HG02759 (cell line): ENCODE measurements at regions not wholly inside any gene's neighbourhood (a gene's known extent, or its start where the extent isn't known, plus 50 kb on each side); places are given as distances from the start of the nearest gene placed in this dataset.

Source experiments
- ATAC-seq: cut with Tn5 transposase; IDR thresholded peaks from one replicate; pipeline ENCODE4 v1.9.1; 2021; ENCODE audit warnings: mild to moderate bottlenecking, moderate library complexity; ENCODE audit not compliant: unreplicated experiment

DNA sequence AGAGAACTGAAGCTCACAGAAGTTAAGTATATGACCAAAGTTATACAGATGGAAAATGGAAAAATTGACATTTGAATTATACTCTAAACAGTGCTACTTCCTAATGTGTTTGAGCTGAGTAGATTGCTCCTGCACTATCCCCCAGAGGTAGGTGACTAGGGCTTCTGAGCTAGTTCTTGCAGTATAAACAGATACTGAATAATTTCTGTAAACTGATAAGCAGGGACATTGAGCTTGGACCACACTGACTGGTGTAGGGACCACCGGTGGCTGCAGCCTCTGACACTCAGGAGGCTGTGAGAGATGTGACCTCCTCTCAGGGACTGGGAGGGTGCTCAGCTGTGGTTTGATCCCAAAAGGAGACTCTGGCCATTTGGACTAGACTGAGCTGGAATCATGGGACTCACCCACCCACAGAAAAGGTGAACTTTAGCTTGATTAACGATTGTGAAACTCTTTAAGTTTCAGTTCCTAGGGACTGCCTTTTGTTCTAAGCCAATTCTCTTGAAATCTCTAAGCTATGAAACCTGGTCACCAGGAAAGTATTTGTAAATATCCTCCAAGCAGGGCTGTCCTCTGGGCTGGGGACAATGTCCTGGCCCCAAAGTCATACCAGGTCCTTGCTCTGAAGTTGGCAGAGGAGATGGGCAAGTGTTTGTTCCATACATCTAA lies 291.5 kb downstream of the SEC61B start:
- peak; percentile 74 for ATAC-seq

DNA sequence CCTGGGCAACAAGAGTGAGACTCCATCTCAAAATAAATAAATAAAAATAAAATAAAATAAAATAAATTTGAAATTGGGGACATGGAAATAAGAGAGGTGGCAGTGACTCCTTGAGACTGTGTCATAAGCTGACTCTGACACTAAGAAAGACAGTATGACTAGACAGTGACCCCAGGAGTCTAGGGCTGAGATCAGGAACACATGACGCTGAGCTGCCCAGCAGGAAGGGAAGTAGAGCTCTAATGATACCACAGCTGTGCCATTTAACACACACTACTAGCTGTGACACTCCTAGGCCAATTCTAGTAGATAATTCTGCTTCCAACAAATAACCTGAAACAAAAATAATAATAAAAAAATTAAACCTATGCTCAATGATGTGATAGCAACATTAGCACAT lies 293.0 kb downstream of the SEC61B start:
- peak; percentile 51 for ATAC-seq

DNA sequence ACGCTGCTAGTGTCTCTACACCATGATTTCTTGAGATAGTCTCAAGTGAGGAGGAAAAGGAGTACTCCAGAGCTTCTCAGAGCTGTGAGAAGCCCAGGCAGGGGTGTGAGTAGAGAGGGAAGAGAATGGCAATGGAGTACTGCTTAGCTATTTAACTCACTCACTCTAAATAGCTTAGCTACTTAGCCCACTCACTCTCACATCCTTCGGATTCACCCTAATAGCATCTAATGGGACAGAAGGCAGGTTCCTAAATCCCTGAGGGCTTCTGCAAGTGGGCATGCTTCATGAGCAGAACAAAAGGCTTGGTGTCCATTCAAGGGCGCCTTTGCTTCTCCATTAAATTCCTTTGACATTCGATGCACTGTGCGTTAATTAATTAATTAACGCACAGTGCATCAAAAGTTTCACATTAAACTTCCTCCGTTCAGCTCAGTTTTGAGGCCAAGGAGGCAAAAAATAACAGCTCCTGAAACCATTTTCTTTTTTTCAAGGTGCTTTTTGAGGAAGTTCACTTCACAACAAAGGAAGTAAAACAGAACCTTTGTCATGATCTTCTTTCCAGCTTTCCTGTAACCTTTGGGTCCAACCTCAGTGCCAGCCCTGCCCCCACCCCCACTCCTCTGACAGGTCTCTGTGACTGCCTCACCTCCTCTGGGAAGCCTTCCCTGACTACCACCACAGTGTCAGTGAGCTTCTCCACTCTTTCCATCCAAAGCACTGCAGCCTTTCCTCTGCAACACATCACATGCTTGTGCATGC lies 294.0 kb downstream of the SEC61B start:
- ATAC-seq: no peak

DNA sequence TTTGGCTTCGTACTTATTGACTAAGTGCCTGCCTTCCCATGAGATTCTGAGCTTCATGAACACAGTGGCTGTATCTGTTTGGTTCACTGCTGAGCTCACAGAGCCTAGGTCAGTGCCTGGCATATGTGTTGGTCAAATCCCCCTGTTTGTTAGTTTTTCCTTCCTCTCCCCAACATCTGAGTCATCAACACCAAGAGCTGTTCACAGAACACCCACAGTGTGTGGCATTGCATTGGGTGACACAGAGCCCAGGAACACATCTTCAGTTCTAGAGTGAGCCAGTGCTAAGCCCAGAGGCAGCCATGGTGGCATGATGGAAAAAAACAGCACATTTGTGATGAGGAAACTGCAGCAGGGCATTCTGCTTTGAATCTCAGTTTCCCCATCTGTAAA lies 294.6 kb downstream of the SEC61B start:
- no peak for ATAC-seq

DNA sequence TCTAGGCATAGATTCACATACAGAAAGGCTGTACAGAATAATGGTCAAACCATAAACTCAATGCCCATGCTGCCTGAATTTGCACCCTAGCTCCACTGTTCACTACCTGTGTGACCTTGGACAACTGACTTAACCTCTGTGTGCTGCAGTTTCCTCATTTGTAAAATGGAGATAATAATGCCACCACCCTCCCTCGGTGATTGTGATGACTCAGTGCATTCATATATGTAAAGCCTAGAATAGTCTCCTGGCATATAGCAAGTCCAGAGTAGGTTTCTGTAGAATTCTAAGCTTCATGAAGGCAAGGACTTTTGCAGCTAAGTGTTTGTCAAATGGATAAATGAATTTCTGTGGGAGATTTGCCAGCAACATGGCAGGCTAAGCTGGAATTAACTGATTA lies 297.8 kb upstream of the NR4A3 start:
- no peak for ATAC-seq

DNA sequence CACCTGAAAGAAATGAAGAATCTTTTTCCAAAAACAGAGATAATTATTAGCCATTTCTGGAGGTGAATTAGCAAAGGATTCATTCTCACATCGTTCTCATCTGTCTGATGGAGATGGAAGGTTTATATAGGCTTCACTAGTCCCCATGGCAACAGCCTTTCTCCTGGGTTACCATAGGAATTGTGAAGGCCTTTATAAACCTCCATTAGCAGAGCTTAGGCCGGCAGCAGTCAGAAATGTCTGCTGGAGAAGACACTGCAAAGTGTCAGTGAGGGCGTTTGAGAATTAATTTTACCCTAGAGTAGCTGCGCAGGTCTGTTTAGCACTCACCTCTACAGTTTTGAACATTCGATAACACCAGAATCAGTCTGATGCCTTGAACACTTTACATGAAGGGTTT lies 290.4 kb upstream of the NR4A3 start:
- ATAC-seq: no peak

DNA sequence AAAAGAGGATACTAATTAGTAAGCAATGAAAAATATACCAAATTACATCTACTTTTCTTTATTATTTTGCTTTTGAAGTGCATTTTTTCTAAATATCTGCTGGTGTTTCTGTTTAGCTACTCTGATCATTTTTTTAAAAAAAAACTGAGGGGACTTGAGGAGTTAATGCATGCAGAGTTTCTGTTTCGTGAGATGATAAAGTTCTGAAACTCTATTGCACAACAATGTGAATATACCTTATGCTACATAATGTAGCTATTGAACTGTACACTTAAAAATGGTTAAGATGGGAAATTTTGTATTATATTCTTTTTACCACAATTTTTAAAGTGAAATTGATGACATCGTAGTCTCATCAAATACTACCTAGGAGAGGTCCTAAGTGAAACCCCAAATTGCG lies 288.3 kb upstream of the NR4A3 start:
- ATAC-seq: no peak

DNA sequence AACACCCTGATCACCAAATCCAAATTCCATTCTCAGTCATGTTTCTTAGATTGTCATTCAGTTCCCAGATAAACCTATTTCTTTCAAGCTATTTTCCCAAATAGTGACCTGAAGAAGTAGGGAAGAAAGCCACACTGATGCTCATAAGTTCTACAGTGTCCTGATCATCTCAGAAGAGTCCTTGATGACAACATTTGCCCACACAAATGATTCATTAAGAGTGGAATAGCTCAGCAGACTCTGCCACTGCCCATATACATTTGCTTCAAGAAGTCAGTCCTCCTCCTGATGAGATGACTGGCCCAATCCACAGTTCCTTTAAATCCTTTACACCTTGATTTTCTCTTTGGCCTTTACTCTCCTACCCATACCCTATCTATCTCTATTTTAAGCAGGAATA lies 283.7 kb upstream of the NR4A3 start:
- no peak for ATAC-seq

DNA sequence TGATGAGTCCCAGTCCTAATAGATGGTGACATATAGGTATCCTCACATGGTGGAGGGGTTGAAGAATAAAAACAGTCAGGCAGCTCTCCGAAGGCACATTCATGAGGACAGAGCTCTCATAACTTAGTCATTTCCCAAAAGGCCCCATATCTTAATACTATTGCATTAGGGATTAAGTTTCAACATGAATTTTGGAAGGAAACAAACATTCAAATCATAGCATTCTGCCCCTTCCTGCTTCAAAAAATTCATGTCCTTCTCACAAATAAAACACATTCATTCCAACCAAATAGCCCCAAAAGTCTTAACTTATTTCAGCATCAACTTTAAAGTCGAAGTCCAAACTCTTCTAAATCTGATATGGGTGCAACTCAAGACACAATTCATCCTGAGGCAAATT lies 277.2 kb upstream of the NR4A3 start:
- ATAC-seq: no peak

DNA sequence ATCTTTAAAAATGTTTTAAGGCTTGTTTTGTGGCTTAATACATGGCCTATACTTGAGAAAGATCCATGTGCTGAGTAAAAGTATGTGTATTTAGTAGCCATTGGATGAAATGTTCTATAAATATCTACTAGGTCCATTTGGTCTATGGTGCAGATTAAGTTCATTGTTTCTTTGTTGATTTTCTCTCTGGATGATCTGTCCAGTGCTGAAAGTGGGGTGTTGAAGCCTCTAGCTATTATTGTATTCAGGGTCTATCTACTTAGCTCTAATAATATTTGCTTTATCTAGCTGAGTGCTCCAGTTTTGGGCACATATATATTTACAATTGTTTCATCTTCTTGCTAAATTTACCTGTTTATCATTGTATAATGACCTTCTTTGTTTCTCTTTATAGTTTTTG lies 272.2 kb upstream of the NR4A3 start:
- no peak for ATAC-seq

DNA sequence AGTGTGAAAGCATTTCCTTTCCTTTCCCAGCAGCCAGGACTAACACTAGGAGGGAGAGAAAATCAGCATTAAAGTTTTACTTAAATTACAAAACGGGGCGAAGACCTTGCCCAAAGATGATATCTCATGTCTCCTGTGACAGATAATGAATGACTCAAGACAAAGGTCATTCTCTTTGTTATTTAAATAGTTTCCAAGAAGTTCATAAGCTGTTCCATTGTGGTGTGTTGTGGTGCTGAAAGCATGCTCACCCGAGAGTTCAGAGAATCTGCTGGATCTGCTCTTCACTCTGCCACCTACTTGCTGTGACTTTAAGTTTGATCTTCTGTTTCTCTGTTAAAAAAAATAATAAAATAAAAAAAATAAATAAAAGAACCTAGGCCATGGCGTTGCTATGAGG lies 265.9 kb upstream of the NR4A3 start:
- no peak for ATAC-seq

DNA sequence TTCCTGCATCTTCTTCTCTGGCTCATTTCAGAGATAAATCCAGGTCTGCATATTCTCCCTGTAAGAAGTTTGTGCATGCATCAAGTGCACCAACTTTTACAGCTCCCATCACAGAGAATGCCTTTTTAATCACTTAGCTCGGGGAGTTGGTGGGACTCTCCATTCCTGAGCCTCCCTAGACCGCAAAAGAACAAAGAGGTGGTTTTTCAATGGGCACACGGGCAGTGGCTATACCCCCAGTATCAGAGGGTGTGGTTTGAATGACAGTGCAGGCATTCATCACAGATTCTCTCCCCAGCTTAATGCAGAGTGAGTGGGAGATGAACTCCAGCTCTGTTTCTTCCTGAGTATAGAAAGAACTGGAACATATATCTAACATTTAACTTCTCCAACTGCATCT lies 264.7 kb upstream of the NR4A3 start:
- ATAC-seq: no peak

DNA sequence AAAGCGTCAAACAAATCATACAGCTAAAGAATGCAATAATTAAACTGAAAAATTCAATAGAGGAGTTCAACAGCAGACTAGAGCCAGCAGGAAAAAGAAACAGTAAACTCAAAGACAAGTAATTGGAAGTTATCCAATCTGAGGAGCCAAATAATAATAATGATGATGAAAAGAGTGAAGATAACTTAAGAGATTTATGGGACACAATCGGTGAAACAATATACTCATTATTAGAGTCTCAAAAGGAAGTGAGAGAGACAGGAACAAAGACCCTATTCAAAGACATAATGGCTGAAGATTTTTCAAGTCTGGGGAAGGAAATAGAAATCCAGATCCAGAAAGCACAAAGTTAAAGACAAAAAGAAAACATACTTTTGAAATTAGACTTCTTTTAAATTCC lies 263.9 kb upstream of the NR4A3 start:
- ATAC-seq: no peak

DNA sequence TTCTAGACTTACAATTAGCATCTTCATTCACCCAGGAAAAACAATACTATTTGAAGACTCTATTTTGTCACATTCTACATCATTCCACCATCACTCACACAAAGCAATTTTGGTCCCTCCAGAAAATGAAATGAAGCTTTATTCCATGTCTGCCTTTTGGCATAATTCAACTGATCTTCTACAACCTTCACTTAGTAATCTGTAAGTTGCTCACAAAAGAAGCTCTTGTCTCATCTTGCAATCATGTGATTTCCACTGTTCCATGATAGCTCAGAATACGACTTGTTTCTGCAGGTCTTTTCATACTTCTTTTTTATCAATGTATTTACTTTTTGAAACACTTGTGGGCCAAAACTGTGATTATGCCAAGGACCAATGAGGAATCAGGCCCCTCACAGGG lies 261.9 kb upstream of the NR4A3 start:
- no peak for ATAC-seq

DNA sequence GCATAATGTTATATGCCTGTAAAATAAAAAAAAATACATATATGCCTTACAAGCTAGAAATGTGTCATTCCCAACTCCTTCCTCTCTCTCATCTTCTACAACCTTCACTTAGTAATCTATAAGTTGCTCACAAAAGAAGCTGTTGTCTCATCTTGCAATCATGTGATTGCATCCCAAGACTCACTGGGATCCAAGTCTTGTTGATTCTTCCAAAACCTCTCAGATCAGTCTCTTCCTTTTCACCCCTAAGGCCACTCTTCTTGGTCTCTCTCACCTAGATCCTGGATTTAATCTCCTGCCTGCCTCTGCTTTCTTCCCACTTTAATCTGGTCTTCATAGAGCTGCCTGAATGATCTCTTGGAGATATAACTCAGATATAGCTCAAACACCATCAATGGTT lies 261.1 kb upstream of the NR4A3 start:
- no peak for ATAC-seq

DNA sequence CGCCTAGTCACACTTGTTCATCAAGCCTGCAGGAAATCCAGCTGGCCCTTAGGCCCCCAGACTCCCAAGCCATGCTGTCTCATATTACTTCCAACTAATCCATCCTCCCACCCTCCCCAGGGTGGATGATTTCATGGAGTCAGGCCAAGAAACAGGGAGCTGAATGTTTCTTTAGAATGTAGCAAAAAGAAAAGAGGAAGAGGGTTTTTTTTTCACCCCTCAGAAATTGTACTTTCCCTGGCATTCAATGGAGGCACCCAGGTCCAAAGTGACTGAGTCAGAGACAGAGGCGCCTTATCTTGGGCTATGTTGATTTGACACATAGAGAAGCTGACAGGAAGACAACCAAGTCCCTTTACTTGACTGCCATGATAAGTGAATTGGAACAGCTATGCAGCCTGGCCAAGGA lies 260.2 kb upstream of the NR4A3 start:
- no peak for ATAC-seq

DNA sequence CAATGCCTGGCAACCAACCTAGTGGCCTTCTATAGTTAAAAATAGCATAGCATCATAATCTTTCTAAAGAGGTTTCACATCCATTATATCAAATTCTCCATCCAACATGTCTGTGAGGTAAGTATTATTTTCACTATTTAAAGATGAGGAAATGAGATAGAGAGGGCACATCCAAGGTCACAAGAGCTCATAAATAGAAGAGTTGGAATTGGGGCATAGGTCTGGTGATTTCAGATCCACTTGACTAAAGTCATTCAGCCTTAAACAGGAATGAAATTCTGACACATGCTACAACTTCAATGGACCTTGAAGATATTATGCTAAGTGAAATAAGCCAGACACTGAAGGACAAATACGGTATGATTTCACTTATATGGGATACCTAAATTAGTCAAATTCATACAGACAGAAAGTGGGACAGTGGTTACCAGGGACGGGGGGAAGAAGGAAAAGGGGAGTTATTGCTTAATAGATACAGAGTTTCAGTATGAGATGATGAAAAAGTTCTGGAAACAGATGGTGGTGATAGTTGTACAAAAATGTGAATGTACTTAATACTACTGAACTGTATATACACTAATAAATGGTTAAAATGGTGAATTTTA lies 259.6 kb upstream of the NR4A3 start:
- ATAC-seq: no peak

DNA sequence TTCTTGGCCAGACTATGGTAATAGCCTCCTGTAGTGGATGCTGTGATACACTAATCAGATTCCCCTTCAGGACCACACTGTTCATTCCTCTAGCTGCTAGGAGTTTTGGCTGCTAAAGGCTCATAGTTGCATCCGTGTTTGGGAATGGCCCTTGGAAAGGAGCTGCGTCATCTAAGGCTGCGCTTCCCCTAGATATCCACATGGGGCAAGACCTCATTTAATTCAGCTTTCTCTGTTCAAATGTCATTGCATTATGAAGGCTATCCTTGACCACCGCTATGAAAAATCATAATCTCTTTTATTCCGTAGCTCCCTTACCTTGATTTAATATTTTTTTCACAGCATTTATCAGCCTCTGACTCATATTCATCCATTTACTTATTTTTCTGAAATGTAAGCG lies 258.3 kb upstream of the NR4A3 start:
- ATAC-seq: no peak

DNA sequence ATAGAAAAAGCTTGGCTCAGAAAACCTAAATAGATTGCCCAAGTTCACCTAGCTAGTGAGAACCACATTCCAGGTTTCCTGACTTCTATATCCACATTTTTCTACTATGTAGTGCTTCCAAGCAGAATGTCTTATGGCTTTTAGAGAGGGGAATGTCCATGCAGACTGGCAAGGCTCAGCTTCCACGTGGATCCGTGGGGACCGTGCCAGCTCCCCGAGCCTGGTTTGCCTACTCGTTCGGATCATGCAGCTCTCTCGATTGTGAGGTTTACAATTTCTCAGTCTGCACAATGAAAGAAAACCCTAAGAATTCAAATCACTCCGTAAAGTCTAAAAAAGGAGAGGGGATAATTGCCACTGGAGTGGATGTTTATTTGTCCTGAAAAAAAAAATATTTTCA lies 256.5 kb upstream of the NR4A3 start:
- ATAC-seq: no peak

DNA sequence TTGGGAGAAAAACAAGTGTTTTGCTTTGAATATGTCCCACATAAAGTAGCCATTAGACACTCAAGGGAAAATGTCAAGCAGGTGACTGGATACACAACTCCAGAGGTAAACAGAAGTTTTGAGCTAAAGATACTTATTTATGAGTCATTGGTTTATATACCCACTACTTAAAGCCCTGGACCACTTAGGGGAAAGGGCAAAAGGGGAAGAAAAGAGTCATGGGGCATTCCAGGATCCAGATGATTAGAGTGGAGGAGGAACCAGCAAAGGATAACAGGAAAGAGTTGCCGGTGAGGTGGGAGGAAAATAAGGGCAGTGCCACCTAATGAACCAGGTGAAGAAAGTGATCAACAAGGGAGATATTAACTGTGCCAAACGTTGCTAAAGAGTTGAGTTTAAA lies 254.2 kb upstream of the NR4A3 start:
- ATAC-seq: no peak

DNA sequence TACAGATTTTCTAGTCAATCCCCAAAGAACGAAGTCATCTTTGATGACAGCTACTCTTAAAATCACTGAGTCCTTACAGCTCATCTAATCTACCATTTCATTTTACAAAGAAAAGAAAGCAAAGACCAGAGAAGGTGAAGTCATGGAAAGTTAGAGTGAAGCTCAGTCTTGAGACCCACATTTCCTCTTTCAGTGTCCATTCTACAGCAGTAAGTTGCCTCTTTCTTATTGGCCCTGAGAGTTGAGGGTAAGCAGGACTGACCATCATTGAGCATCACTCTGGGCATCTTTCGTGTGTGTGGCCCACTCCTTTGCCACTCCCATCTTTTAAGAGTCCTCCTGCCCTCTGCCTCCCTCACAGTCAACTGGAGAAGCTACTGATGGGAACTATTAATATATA lies 251.8 kb upstream of the NR4A3 start:
- ATAC-seq: no peak

DNA sequence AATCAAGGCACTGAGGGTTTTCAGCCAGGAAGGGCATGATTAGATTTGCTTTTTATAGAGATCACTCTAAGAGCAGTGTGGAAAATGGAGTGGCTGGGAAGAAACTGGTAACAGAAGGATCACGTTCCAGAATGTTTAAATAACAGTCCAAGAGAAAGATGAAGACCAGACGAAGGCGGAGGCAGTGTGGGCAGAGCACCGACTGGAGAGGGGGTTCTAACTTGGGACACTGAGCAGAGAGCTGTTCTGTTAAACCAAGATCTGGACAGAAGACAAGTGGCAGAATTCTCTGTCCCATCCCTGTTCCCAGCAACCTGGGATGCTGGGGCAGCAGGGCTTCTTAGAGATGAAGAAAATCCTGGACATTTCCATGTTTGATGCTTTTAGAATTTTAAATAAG lies 249.1 kb upstream of the NR4A3 start:
- ATAC-seq: no peak
